ENCODE measurements at regions not wholly inside any gene's neighbourhood (a gene's known extent, or its start where the extent isn't known, plus 50 kb on each side); places are given as distances from the start of the nearest gene placed in this dataset.

GRCh38 chr10:9510626-9511025 is 1456.1 kb downstream of the GATA3 start:
- ATAC-seq = no peak
- no peak for DNase-seq (ENCODE audit: low read depth, low spot score)
- ChIA-PET RAD21 (ENCODE audit: low non-redundant PET in 1 of 2, low total read pairs in 2 of 2, uncharacterized antibody in 2 of 2, unreplicated experiment in 2 of 2) (no interaction called here), CTCF (no interaction called here), POLR2A (no interaction called here)
- no peak overlapping the region for H3K4me3 ChIP-seq (replicated peaks in 1 of 2; ENCODE audit: low read depth in 1 of 2, low read length in 2 of 2)
- no peak overlapping the region for H3K27ac ChIP-seq (ENCODE audit: low read depth, low read length)
- intact Hi-C loops (cut with micrococcal nuclease) = no loop called here
- H3K36me3 ChIP-seq (ENCODE audit: control insufficient read depth in 1 of 2, insufficient read depth in 2 of 2, low read length in 2 of 2) = no peaks in the 10 kb centered on the region
- TF ChIP-seq SIN3A (IDR thresholded peaks at IDR 0.05; ENCODE audit: low read depth) (no peak), YY1 (IDR thresholded peaks at IDR 0.05; ENCODE audit: extremely low read depth, insufficient replicate concordance, low read depth, low read length) (no peak), TCF7L2 (IDR thresholded peaks at IDR 0.05; ENCODE audit: borderline replicate concordance, extremely low read depth, insufficient read depth, insufficient read length) (no peak), ELF1 (IDR thresholded peaks at IDR 0.05; ENCODE audit: borderline replicate concordance, low read depth) (no peak), FOSL1 (IDR thresholded peaks at IDR 0.05; ENCODE audit: low read depth) (no peak)
- H2AFZ ChIP-seq (ENCODE audit: low read depth, low read length, poor library complexity, severe bottlenecking) = no peak overlapping the region
- BruUV-seq (replicated peaks) = no TSS peak
- H3K9me3 ChIP-seq (ENCODE audit: control insufficient read depth in 1 of 2, insufficient read depth in 1 of 2, low read depth in 1 of 2, low read length in 2 of 2) = peaks cover 8 to 20% of the 10 kb centered on the region in 2 experiments; a peak in 2 of 4 replicates
- no peaks in the 10 kb centered on the region for H3K79me2 ChIP-seq (ENCODE audit: insufficient read depth, low read length)
- H3K9ac ChIP-seq (ENCODE audit: low read length) = no peak overlapping the region
- H4K20me1 ChIP-seq (ENCODE audit: insufficient read depth) = no peaks in the 10 kb centered on the region
- H3K27me3 ChIP-seq (ENCODE audit: insufficient read depth, low read length) = no peaks in the 10 kb centered on the region
- no peak overlapping the region for H3K4me2 ChIP-seq (ENCODE audit: low read length)
- no peaks in the 10 kb centered on the region for H3K4me1 ChIP-seq (ENCODE audit: control insufficient read depth in 1 of 2, insufficient read depth in 2 of 2, low read length in 2 of 2)
- H3K9me2 ChIP-seq (ENCODE audit: insufficient read depth) = no peaks in the 10 kb centered on the region

GRCh38 chr10:9515922-9516321 is 1461.4 kb downstream of the GATA3 start:
- no peaks in the 10 kb centered on the region for H3K79me2 ChIP-seq (ENCODE audit: insufficient read depth, low read length)
- BruUV-seq (replicated peaks) = no TSS peak
- no peaks in the 10 kb centered on the region for H3K9me2 ChIP-seq (ENCODE audit: insufficient read depth)
- no peaks in the 10 kb centered on the region for H3K36me3 ChIP-seq (ENCODE audit: control insufficient read depth in 1 of 2, insufficient read depth in 2 of 2, low read length in 2 of 2)
- no peaks in the 10 kb centered on the region for H3K4me1 ChIP-seq (ENCODE audit: control insufficient read depth in 1 of 2, insufficient read depth in 2 of 2, low read length in 2 of 2)
- no peak overlapping the region for H3K9ac ChIP-seq (ENCODE audit: low read length)
- H3K4me2 ChIP-seq (ENCODE audit: low read length) = no peak overlapping the region
- H3K4me3 ChIP-seq (replicated peaks in 1 of 2; ENCODE audit: low read depth in 1 of 2, low read length in 2 of 2) = no peak overlapping the region
- ChIA-PET RAD21 (ENCODE audit: low non-redundant PET in 1 of 2, low total read pairs in 2 of 2, uncharacterized antibody in 2 of 2, unreplicated experiment in 2 of 2) (no interaction called here), POLR2A (no interaction called here), CTCF (no interaction called here)
- H3K27me3 ChIP-seq (ENCODE audit: insufficient read depth, low read length) = no peaks in the 10 kb centered on the region
- DNase-seq (ENCODE audit: low read depth, low spot score) (no peak), ATAC-seq (no peak)
- H3K9me3 ChIP-seq (ENCODE audit: control insufficient read depth in 1 of 2, insufficient read depth in 1 of 2, low read depth in 1 of 2, low read length in 2 of 2) = peaks cover 8 to 19% of the 10 kb centered on the region in 2 experiments; a peak in 2 of 4 replicates
- no peaks in the 10 kb centered on the region for H4K20me1 ChIP-seq (ENCODE audit: insufficient read depth)
- H3K27ac ChIP-seq (ENCODE audit: low read depth, low read length) = no peak overlapping the region
- no peak overlapping the region for H2AFZ ChIP-seq (ENCODE audit: low read depth, low read length, poor library complexity, severe bottlenecking)
- no peak for TF ChIP-seq SIN3A (IDR thresholded peaks at IDR 0.05; ENCODE audit: low read depth)
- no peak for TF ChIP-seq EGR1 (IDR thresholded peaks at IDR 0.05; ENCODE audit: low read depth)
- TF ChIP-seq, protein P1, sequence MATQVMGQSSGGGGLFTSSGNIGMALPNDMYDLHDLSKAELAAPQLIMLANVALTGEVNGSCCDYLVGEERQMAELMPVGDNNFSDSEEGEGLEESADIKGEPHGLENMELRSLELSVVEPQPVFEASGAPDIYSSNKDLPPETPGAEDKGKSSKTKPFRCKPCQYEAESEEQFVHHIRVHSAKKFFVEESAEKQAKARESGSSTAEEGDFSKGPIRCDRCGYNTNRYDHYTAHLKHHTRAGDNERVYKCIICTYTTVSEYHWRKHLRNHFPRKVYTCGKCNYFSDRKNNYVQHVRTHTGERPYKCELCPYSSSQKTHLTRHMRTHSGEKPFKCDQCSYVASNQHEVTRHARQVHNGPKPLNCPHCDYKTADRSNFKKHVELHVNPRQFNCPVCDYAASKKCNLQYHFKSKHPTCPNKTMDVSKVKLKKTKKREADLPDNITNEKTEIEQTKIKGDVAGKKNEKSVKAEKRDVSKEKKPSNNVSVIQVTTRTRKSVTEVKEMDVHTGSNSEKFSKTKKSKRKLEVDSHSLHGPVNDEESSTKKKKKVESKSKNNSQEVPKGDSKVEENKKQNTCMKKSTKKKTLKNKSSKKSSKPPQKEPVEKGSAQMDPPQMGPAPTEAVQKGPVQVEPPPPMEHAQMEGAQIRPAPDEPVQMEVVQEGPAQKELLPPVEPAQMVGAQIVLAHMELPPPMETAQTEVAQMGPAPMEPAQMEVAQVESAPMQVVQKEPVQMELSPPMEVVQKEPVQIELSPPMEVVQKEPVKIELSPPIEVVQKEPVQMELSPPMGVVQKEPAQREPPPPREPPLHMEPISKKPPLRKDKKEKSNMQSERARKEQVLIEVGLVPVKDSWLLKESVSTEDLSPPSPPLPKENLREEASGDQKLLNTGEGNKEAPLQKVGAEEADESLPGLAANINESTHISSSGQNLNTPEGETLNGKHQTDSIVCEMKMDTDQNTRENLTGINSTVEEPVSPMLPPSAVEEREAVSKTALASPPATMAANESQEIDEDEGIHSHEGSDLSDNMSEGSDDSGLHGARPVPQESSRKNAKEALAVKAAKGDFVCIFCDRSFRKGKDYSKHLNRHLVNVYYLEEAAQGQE (IDR thresholded peaks at IDR 0.05; ENCODE audit: low read depth) = no peak
- no peak for TF ChIP-seq SP1 (IDR thresholded peaks at IDR 0.05; ENCODE audit: low read depth)
- no peak for TF ChIP-seq TCF7L2 (IDR thresholded peaks at IDR 0.05; ENCODE audit: borderline replicate concordance, extremely low read depth, insufficient read depth, insufficient read length)
- intact Hi-C loops (cut with micrococcal nuclease) = no loop called here

Measured in HCT116 (cell line).